ENCODE measurements at regions not wholly inside any gene's neighbourhood (a gene's known extent, or its start where the extent isn't known, plus 50 kb on each side); places are given as distances from the start of the nearest gene placed in this dataset.

DNA sequence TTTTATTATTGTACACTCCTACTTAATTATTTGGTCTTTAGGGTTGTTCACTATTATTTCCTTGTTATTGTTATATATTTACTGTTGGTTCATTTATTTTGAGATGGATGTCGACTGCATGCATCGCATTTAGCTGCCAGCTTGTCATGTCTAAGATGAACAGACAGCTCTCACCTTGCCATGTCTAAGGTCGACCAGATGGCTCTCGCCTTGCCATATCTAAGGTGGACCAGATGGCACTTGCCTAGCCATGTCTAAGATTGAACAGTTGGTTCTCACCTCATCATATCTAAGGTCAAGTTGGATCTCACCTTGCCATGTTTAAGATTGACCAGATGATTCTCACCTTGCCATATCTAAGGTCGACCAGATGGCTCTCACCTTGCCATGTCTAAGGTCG is 1440.9 kb downstream of the UQCRFS1 start:
- DNase-seq (no peak), ATAC-seq (no peak)
- intact Hi-C loops (cut with DNase I): no loop called here
- no peak overlapping the region for H3K4me3 ChIP-seq
- H3K36me3 ChIP-seq: peaks cover 0 to 38% (median 0%) of the 10 kb centered on the region in 9 donors
- no peaks in the 10 kb centered on the region for H3K27me3 ChIP-seq
- peaks cover 0 to 81% (median 6%) of the 10 kb centered on the region in 11 donors for H3K9me3 ChIP-seq
- TF ChIP-seq, protein P1, sequence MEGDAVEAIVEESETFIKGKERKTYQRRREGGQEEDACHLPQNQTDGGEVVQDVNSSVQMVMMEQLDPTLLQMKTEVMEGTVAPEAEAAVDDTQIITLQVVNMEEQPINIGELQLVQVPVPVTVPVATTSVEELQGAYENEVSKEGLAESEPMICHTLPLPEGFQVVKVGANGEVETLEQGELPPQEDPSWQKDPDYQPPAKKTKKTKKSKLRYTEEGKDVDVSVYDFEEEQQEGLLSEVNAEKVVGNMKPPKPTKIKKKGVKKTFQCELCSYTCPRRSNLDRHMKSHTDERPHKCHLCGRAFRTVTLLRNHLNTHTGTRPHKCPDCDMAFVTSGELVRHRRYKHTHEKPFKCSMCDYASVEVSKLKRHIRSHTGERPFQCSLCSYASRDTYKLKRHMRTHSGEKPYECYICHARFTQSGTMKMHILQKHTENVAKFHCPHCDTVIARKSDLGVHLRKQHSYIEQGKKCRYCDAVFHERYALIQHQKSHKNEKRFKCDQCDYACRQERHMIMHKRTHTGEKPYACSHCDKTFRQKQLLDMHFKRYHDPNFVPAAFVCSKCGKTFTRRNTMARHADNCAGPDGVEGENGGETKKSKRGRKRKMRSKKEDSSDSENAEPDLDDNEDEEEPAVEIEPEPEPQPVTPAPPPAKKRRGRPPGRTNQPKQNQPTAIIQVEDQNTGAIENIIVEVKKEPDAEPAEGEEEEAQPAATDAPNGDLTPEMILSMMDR (IDR thresholded peaks at IDR 0.05): no peak
- WGBS, 2 donors: 96 to 97% methylated on average over 6 of the region's 6 CpGs
- H3K4me1 ChIP-seq: peaks cover 0 to under 1% (median 0%) of the 10 kb centered on the region in 9 donors
- no peak overlapping the region for H3K27ac ChIP-seq

DNA sequence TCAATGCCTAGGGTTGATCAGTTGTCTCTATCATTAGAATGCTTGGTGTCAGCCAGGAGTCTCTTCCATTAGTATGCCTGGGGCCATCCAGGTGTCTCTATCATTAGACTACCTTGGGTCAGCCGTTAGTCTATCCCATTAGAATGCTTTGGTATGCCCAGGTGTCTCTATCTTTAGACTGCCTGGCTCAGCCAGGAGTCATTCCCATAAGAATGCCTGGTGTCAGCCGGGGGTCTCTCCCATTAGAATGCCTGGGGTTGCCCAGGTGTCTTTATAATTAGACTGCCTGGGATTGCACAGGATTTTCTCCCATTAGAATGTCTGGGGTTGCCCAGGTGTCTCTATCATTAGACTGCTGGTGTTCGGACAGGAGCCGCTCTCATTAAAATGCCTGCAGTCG is 1442.9 kb downstream of the UQCRFS1 start:
- Histone ChIP-seq H3K36me3 (peaks cover 0 to 30% (median 0%) of the 10 kb centered on the region in 9 donors), H3K9me3 (peaks cover 0 to 97% (median 12%) of the 10 kb centered on the region in 11 donors), H3K27ac (no peak overlapping the region), H3K4me1 (peaks cover 0 to 8% (median 0%) of the 10 kb centered on the region in 9 donors), H3K4me3 (no peak overlapping the region), H3K27me3 (no peaks in the 10 kb centered on the region)
- WGBS, 2 donors: 94 to 96% methylated on average over 5 of the region's 5 CpGs
- DNase-seq (no peak), ATAC-seq (no peak)
- intact Hi-C loops (cut with DNase I): no loop called here
- TF ChIP-seq, protein P1 (IDR thresholded peaks at IDR 0.05): no peak

DNA sequence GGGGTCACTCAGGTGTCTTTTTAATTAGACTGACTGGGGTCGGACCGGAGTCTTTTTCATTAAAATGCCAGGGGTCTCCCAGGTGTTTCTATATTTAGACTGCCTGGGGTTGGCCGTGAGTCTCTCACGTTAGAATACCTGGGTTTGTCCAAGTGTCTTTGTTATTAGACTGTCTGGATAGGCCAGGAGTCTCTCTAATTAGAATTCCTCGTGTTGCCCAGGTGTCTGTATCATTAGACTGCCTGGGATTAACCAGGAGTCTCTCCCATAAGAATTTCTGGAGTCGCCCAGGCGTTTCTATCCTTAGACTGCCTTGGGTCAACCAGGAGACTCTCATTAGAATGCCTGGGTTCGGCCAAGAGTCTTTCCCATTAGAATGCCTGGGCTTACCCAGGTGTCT is 1445.7 kb downstream of the UQCRFS1 start:
- H3K9me3 ChIP-seq: peaks cover 0 to 91% (median 12%) of the 10 kb centered on the region in 11 donors

DNA sequence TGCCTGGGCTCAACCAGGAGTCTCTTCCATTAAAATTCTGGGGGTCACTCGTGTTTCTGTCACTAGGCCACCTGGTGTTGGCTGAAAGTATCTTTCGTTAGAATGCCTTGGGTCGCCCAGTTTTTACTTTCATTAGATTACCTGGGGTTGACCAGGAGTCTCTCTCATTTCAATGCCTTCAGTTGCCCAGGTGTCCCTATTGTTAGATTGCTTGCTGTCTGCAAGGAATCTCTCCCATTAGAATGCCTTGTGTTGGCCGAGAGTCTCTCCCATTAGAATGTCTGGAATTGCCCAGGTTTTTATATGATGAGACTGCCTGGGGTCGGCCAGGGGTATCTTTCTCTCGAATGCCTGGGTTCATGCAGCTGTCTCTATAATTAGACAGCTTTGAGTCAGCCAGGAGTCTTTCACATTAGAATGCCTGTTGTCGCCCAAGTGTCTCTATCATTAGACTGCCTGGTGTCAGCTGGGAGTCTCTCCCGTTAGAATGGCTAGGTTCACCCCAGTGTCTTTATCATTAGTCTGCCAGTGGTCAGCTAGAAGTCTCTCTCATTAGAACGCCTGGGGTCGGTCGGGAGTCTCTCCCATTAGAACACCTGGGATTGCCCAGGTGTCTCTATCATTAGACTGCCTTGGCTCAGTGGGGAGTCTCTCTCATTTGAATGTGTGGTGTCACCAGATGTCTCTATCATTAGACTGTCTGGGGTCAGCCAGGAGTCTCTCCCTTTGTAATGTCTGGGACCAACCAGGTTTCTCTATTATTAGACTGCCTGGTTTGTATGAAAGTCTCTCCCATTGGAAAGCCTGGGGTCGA is 1446.8 kb downstream of the UQCRFS1 start:
- H3K9me3 ChIP-seq: peaks cover 0 to 88% (median 12%) of the 10 kb centered on the region in 11 donors
- WGBS, 2 donors: 85% methylated on average over 12 of the region's 12 CpGs
- ATAC-seq: peak in 1 of 8 donors; percentile 53

More for the DNA sequence above, 1445.7 kb downstream of the UQCRFS1 start:
- intact Hi-C loops (cut with DNase I): no loop called here
- TF ChIP-seq, protein P1 (IDR thresholded peaks at IDR 0.05): no peak
- Histone ChIP-seq H3K27me3 (no peaks in the 10 kb centered on the region), H3K27ac (no peak overlapping the region), H3K4me1 (peaks cover 0 to 16% (median 0%) of the 10 kb centered on the region in 9 donors), H3K36me3 (peaks cover 0 to 1% (median 0%) of the 10 kb centered on the region in 9 donors), H3K4me3 (no peak overlapping the region)
- ATAC-seq (no peak), DNase-seq (no peak)
- 94 to 95% methylated on average over 8 of the region's 8 CpGs for WGBS, 2 donors

More for the DNA sequence above, 1446.8 kb downstream of the UQCRFS1 start:
- H3K4me1 ChIP-seq: peaks cover 0 to 19% (median 0%) of the 10 kb centered on the region in 9 donors
- no peak for DNase-seq
- no peaks in the 10 kb centered on the region for H3K27me3 ChIP-seq
- H3K36me3 ChIP-seq: no peaks in the 10 kb centered on the region
- TF ChIP-seq, protein P1 (IDR thresholded peaks at IDR 0.05): no peak
- no peak overlapping the region for H3K4me3 ChIP-seq
- intact Hi-C loops (cut with DNase I): no loop called here
- no peak overlapping the region for H3K27ac ChIP-seq

Data from heart right ventricle (tissue), 16 donors.